ENCODE measurements at regions not wholly inside any gene's neighbourhood (a gene's known extent, or its start where the extent isn't known, plus 50 kb on each side); places are given as distances from the start of the nearest gene placed in this dataset.

- Histone ChIP-seq H3K27ac (ENCODE audit: low read depth, low read length, poor library complexity, severe bottlenecking) (no peak overlapping the region), H3K36me3 (ENCODE audit: insufficient read depth, low read length) (no peaks in the 10 kb centered on the region), H4K20me1 (ENCODE audit: insufficient read depth, low read length) (no peaks in the 10 kb centered on the region), H3K4me3 (ENCODE audit: low read depth, low read length, poor library complexity, severe bottlenecking) (no peak overlapping the region), H3K9me2 (ENCODE audit: low read depth, low read length) (no peaks in the 10 kb centered on the region), H3K9ac (ENCODE audit: low read length) (no peak overlapping the region), H3K79me2 (ENCODE audit: insufficient read depth, low read length) (no peaks in the 10 kb centered on the region), H3K9me3 (ENCODE audit: low read length) (no peaks in the 10 kb centered on the region), H3F3A (ENCODE audit: insufficient read depth, low read length) (no peaks in the 10 kb centered on the region), H3K27me3 (ENCODE audit: insufficient read depth, low read length) (no peaks in the 10 kb centered on the region), H2AFZ (ENCODE audit: low read length) (no peak overlapping the region), H3K4me2 (ENCODE audit: low read length) (no peak overlapping the region), H3K4me1 (ENCODE audit: insufficient read depth, low read length, severe bottlenecking) (no peaks in the 10 kb centered on the region)
- TF ChIP-seq, protein P1, sequence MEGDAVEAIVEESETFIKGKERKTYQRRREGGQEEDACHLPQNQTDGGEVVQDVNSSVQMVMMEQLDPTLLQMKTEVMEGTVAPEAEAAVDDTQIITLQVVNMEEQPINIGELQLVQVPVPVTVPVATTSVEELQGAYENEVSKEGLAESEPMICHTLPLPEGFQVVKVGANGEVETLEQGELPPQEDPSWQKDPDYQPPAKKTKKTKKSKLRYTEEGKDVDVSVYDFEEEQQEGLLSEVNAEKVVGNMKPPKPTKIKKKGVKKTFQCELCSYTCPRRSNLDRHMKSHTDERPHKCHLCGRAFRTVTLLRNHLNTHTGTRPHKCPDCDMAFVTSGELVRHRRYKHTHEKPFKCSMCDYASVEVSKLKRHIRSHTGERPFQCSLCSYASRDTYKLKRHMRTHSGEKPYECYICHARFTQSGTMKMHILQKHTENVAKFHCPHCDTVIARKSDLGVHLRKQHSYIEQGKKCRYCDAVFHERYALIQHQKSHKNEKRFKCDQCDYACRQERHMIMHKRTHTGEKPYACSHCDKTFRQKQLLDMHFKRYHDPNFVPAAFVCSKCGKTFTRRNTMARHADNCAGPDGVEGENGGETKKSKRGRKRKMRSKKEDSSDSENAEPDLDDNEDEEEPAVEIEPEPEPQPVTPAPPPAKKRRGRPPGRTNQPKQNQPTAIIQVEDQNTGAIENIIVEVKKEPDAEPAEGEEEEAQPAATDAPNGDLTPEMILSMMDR (IDR thresholded peaks at IDR 0.05; ENCODE audit: low read length): no peak
- no peak for TF ChIP-seq EZH2 (IDR thresholded peaks at IDR 0.05; ENCODE audit: borderline replicate concordance, low read length)
Measured at GRCh38 chr13:74217811-74218210, 83.6 kb upstream of the KLF12 start.

DNA sequence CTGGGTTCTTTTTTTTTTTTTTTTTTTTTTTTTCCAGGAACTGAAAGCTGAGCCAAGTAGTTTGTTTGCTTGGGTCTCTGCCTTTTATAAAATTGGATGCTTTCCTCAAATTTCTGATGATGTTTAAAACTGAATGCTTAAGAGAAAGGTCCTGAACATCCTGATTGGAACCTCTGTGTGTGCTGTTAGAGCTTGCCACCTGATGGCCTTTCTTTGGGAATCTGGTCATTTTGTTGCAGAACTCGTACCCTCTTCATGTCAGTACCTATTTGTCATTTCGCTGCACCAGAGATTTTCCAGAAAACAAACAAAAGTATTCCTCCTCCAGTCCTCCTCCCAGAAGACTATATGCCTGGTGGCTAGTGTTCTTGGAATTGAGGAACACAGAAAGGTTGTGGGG, 81.2 kb upstream of the KLF12 start:
- Histone ChIP-seq H3K36me3 (ENCODE audit: insufficient read depth, low read length) (no peaks in the 10 kb centered on the region), H3K9me2 (ENCODE audit: low read depth, low read length) (no peaks in the 10 kb centered on the region), H3K27me3 (ENCODE audit: insufficient read depth, low read length) (0 out of 2 replicates have a peak, but pooled peaks cover 4% of the 10 kb centered on the region), H3K4me3 (ENCODE audit: low read depth, low read length, poor library complexity, severe bottlenecking) (no peak overlapping the region), H4K20me1 (ENCODE audit: insufficient read depth, low read length) (no peaks in the 10 kb centered on the region), H3K4me2 (ENCODE audit: low read length) (no peak overlapping the region), H3K9me3 (ENCODE audit: low read length) (no peaks in the 10 kb centered on the region), H3F3A (ENCODE audit: insufficient read depth, low read length) (no peaks in the 10 kb centered on the region), H3K4me1 (ENCODE audit: insufficient read depth, low read length, severe bottlenecking) (no peaks in the 10 kb centered on the region), H3K9ac (ENCODE audit: low read length) (no peak overlapping the region), H3K27ac (ENCODE audit: low read depth, low read length, poor library complexity, severe bottlenecking) (no peak overlapping the region), H3K79me2 (ENCODE audit: insufficient read depth, low read length) (no peaks in the 10 kb centered on the region), H2AFZ (ENCODE audit: low read length) (no peak overlapping the region)
- TF ChIP-seq, protein P1 (IDR thresholded peaks at IDR 0.05; ENCODE audit: low read length): no peak
- TF ChIP-seq EZH2 (IDR thresholded peaks at IDR 0.05; ENCODE audit: borderline replicate concordance, low read length): no peak

DNA sequence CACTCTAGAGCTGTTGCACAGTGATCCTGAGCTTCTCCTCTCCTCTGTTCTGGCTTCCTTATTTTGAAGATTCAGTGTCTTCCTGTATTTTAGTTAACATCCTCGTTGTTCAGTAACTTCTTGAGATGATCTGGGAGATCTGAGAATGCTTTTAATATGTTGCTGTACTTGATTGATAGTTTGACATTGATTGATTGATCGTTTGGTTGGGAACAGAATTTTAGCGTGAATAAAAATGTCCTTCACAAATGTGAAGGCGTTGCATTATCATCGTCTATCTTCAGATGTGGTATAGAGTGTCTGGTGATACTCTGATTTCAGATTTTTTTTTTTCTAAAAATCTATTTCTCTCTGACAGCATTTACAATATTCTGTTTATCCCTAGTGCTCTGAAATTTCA, 80.1 kb upstream of the KLF12 start:
- Histone ChIP-seq H3K9ac (ENCODE audit: low read length) (no peak overlapping the region), H3K4me1 (ENCODE audit: insufficient read depth, low read length, severe bottlenecking) (no peaks in the 10 kb centered on the region), H3K27ac (ENCODE audit: low read depth, low read length, poor library complexity, severe bottlenecking) (no peak overlapping the region), H3K4me3 (ENCODE audit: low read depth, low read length, poor library complexity, severe bottlenecking) (no peak overlapping the region), H3K4me2 (ENCODE audit: low read length) (no peak overlapping the region), H3K79me2 (ENCODE audit: insufficient read depth, low read length) (no peaks in the 10 kb centered on the region), H4K20me1 (ENCODE audit: insufficient read depth, low read length) (no peaks in the 10 kb centered on the region), H3F3A (ENCODE audit: insufficient read depth, low read length) (no peaks in the 10 kb centered on the region), H2AFZ (ENCODE audit: low read length) (no peak overlapping the region), H3K9me3 (ENCODE audit: low read length) (no peaks in the 10 kb centered on the region), H3K9me2 (ENCODE audit: low read depth, low read length) (no peaks in the 10 kb centered on the region), H3K36me3 (ENCODE audit: insufficient read depth, low read length) (no peaks in the 10 kb centered on the region), H3K27me3 (ENCODE audit: insufficient read depth, low read length) (0 out of 2 replicates have a peak, but pooled peaks cover 4% of the 10 kb centered on the region)
- no peak for TF ChIP-seq EZH2 (IDR thresholded peaks at IDR 0.05; ENCODE audit: borderline replicate concordance, low read length)

GRCh38 chr13:74210693-74211393, 76.6 kb upstream of the KLF12 start:
- no peaks in the 10 kb centered on the region for H3K9me2 ChIP-seq (ENCODE audit: low read depth, low read length)
- H3K9ac ChIP-seq (ENCODE audit: low read length): no peak overlapping the region
- H3K4me2 ChIP-seq (ENCODE audit: low read length): no peak overlapping the region
- H3K79me2 ChIP-seq (ENCODE audit: insufficient read depth, low read length): no peaks in the 10 kb centered on the region
- no peaks in the 10 kb centered on the region for H3F3A ChIP-seq (ENCODE audit: insufficient read depth, low read length)
- 0 out of 2 replicates have a peak, but pooled peaks cover 4% of the 10 kb centered on the region for H3K27me3 ChIP-seq (ENCODE audit: insufficient read depth, low read length)
- no peak overlapping the region for H2AFZ ChIP-seq (ENCODE audit: low read length)
- H3K9me3 ChIP-seq (ENCODE audit: low read length): no peaks in the 10 kb centered on the region
- H3K27ac ChIP-seq (ENCODE audit: low read depth, low read length, poor library complexity, severe bottlenecking): no peak overlapping the region
- H3K36me3 ChIP-seq (ENCODE audit: insufficient read depth, low read length): no peaks in the 10 kb centered on the region
- H3K4me3 ChIP-seq (ENCODE audit: low read depth, low read length, poor library complexity, severe bottlenecking): no peak overlapping the region
- no peaks in the 10 kb centered on the region for H4K20me1 ChIP-seq (ENCODE audit: insufficient read depth, low read length)
- no peak for TF ChIP-seq EZH2 (IDR thresholded peaks at IDR 0.05; ENCODE audit: borderline replicate concordance, low read length)
- TF ChIP-seq, protein P1 (IDR thresholded peaks at IDR 0.05; ENCODE audit: low read length): no peak
- H3K4me1 ChIP-seq (ENCODE audit: insufficient read depth, low read length, severe bottlenecking): no peaks in the 10 kb centered on the region

Measured in OCI-LY1 (cell line).